Spleen (tissue), 7 donors: ENCODE measurements at regions not wholly inside any gene's neighbourhood (a gene's known extent, or its start where the extent isn't known, plus 50 kb on each side); places are given as distances from the start of the nearest gene placed in this dataset.

Experiments used
- CTCF ChIP-seq, 11 experiments: fragments of 200-600 bp in 7 of 11; fragments of 450-650 bp in 4 of 11; sonication (generic) in 4 of 11; IDR thresholded peaks in 8 of 11; conservative IDR thresholded peaks in 3 of 11; 1 replicate in 7 of 11; 2 replicates in 4 of 11; pipeline versions ENCODE4 v1.4.0 to v1.8.0; 2016 to 2021; ENCODE audit warnings: antibody characterized with exemption in 11 of 11, inconsistent platforms in 4 of 11, mild to moderate bottlenecking in 1 of 11
- POLR2A ChIP-seq, 3 donors: fragments of 450-650 bp; IDR thresholded peaks; one replicate each; pipeline ENCODE4 v1.5.1; 2017; ENCODE audit warnings: antibody characterized with exemption in 3 of 3, mild to moderate bottlenecking in 1 of 3
- donor health status: DM: no; HTN: no; CAD: no; lungs with moderate emphysema.
- donor health status: DM: no; HTN: no; CAD: no.
- donor health status: DM: no; HTN: no; CAD: no.

DNA sequence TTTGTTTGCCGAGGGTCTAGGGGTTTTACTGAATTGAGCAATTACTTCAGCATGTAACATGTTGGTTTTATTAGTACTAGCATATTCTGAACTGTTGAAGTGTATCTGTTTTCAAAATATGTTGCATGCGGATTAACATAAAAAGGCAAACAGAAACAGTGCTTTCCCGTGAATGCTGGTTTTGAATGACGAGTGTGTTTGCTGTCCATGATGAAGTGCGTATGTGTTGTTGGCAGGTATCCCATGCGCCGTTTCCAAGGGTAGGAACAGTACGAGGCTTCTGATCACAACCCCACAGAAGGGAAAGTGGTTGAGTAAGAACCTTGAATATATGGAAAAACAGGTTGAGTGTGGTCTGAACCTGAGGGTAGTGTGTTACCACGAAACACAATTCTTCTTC lies 232.9 kb downstream of the SAMD5 start:
- no peak for TF ChIP-seq CTCF (IDR thresholded peaks at IDR 0.05 in 8 of 11, conservative IDR thresholded peaks at IDR 0.05 in 3 of 11)
- TF ChIP-seq POLR2A (IDR thresholded peaks at IDR 0.05) = no peak
